Nephron progenitor cell (in vitro differentiated cells): ENCODE measurements at regions not wholly inside any gene's neighbourhood (a gene's known extent, or its start where the extent isn't known, plus 50 kb on each side); places are given as distances from the start of the nearest gene placed in this dataset.
A peak's percentile ranks its signal among the peaks of the same experiment; 100 is the strongest.

Source experiments
- DNase-seq: peaks from one replicate; pipeline ENCODE4 v3.0.0; 2021
- H3K27ac Mint-ChIP-seq: 2 replicates; pipeline ENCODE4 v1.8.0; 2021; ENCODE audit warnings: mild to moderate bottlenecking, moderate library complexity, mixed read lengths
- H3K27me3 Mint-ChIP-seq: 2 replicates; pipeline ENCODE4 v1.8.0; 2021; ENCODE audit warnings: mild to moderate bottlenecking, low read depth, mixed read lengths; ENCODE audit not compliant: poor library complexity
- H3K36me3 Mint-ChIP-seq: 2 replicates; pipeline ENCODE4 v1.8.0; 2021; ENCODE audit warnings: low read depth, mixed read lengths
- H3K4me1 Mint-ChIP-seq: 2 replicates; pipeline ENCODE4 v1.8.0; 2021; ENCODE audit warnings: mixed read lengths
- H3K4me3 Mint-ChIP-seq: 2 replicates; pipeline ENCODE4 v1.8.0; 2021; ENCODE audit warnings: mild to moderate bottlenecking, moderate library complexity, mixed read lengths
- H3K9me3 Mint-ChIP-seq: 2 replicates; pipeline ENCODE4 v1.8.0; 2021; ENCODE audit warnings: mild to moderate bottlenecking, moderate library complexity, mixed read lengths
- TF ChIP-seq, protein P1 (sequence below): fragments of 200-600 bp; sonication (generic); IDR thresholded peaks from 2 replicates; pipeline ENCODE4 v1.5.0; 2021; ENCODE audit warnings: antibody characterized with exemption

DNA sequence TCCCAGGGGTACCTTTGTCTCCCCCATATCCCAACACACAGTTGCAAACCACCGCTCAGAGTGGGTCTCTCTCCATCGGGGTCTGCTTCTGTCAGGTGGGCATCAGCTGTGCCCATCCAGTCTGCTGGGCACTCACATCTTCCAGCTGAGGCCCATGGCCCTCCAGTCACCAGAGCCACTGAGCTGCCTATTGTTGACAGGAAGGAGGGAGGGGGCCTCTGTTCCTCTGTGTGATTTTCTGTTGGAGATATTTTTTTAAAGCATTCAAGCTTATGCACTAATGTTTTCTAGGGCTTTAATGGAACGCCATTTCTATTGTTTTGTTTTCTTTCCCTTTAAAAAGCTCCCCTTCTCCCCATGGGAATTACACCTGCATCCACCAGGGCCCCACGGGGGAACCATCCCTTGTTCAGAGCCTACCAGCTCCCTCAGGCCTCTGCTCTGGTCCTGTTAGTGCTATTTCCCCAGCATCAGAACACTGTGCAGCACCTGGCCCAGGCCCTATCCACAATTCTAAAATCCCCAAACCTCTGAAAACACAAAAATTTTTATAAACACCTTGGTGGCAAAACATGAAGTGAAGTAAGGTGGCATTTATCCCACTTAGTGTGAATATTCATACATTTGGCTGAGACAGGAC, 326.2 kb downstream of the CD83 start:
- TF ChIP-seq, protein P1, sequence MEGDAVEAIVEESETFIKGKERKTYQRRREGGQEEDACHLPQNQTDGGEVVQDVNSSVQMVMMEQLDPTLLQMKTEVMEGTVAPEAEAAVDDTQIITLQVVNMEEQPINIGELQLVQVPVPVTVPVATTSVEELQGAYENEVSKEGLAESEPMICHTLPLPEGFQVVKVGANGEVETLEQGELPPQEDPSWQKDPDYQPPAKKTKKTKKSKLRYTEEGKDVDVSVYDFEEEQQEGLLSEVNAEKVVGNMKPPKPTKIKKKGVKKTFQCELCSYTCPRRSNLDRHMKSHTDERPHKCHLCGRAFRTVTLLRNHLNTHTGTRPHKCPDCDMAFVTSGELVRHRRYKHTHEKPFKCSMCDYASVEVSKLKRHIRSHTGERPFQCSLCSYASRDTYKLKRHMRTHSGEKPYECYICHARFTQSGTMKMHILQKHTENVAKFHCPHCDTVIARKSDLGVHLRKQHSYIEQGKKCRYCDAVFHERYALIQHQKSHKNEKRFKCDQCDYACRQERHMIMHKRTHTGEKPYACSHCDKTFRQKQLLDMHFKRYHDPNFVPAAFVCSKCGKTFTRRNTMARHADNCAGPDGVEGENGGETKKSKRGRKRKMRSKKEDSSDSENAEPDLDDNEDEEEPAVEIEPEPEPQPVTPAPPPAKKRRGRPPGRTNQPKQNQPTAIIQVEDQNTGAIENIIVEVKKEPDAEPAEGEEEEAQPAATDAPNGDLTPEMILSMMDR: no peak
- no peak overlapping the region for H3K27ac Mint-ChIP-seq
- peaks cover 15% of the 10 kb centered on the region for H3K36me3 Mint-ChIP-seq
- H3K4me1 Mint-ChIP-seq: peaks cover 57% of the 10 kb centered on the region
- H3K4me3 Mint-ChIP-seq: no peak overlapping the region
- DNase-seq: no peak
- H3K27me3 Mint-ChIP-seq: peaks cover 12% of the 10 kb centered on the region
- H3K9me3 Mint-ChIP-seq: peaks cover 21% of the 10 kb centered on the region

DNA sequence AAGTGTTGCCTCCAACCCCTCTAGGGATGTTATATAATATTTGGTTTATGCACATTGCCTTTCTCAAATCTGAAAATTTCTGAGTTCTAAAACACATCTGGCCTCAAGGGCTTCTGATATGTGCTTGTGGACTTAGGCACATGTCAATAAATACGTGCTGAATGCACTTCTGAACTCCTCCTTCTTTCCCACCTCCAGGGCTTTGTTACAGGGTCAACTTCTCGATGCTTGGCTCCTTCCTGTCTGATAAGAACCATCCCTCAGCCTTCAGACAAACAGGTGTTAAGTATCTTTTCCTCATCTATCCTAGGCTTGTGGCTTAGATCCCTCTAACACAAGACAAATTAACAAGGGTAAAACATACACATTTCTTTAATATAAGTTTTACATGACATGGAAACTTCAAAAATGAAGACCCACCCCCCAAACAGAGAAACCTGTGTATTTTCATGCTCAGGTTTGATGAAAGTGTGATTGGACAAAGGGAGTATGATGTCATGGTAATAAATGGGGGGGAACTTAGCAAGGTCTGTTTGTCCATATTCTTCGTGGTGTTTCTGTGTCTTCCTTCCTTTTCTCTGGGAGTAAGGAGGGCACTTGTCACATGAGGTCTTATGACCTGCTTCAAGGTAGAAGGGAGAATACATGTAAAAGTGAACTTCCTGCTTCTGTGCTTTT, 326.9 kb downstream of the CD83 start:
- Mint-ChIP-seq H3K36me3 (peaks cover 17% of the 10 kb centered on the region), H3K27ac (peak overlapping the region; percentile 10)
- no peak for DNase-seq

DNA sequence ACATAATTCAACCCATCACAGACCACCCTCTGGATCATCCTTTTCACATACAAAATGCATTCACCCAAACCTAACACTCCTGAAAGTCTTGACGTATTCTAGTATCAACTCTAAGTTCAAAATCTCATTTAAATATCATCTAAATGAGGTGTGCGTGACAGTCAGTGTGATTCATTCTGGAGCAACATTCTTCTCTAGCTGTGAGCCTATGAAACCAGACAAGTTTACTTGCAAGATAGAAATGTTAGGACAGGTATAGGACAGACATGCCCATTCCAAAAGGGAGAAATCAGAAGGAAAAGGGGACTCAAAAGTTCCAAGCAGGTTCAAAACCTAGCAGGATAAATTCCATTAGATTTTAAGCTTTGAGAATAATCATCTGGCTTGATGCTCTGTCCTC, 329.7 kb downstream of the CD83 start:
- Mint-ChIP-seq H3K27ac (no peak overlapping the region), H3K27me3 (peaks cover 15% of the 10 kb centered on the region), H3K4me3 (no peak overlapping the region)

More for the DNA sequence above, 326.9 kb downstream of the CD83 start:
- TF ChIP-seq, protein P1: no peak
- Mint-ChIP-seq H3K9me3 (peaks cover 23% of the 10 kb centered on the region), H3K27me3 (peaks cover 12% of the 10 kb centered on the region), H3K4me3 (no peak overlapping the region), H3K4me1 (peaks cover 55% of the 10 kb centered on the region)

DNA sequence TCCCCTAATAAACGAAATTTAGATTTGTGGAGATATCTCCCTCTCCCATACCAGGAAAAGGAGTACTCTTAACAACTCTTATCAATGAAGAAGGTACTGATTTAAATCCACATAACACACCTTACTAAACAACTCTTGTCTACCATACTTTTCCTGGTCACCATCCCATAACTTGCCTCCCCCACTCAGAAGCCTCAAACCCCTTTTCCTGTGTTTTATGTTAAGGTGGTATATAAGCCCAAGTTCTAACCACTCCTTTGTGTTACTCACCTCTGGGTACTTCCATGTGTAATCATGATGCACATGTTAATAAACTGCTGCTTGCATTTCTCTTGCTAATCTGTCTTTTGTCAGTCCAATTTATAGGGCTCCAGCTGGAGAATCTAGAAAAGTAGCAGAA, 330.7 kb downstream of the CD83 start:
- TF ChIP-seq, protein P1: no peak

More for the DNA sequence above, 329.7 kb downstream of the CD83 start:
- H3K9me3 Mint-ChIP-seq: peaks cover 23% of the 10 kb centered on the region
- H3K36me3 Mint-ChIP-seq: peaks cover 17% of the 10 kb centered on the region
- H3K4me1 Mint-ChIP-seq: peaks cover 44% of the 10 kb centered on the region
- DNase-seq: no peak
- TF ChIP-seq, protein P1: no peak

DNA sequence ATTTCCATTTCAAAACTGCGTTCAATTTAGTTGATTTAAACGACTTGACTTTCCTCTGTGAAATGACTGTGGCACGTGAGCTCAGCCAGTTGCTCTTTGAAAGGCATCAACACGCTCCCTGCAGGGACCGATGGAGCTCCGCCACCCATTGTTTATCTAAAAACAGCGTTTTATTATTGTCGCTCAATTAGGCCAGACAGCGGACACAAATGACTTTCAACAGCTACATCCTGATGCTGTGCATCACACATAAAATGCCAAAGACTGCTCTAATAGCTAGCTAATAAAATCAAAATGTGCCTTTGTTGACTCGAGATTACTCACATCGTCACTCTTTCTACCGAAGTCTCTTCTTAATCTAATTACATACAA, 332.5 kb downstream of the CD83 start:
- Mint-ChIP-seq H3K4me1 (peaks cover 32% of the 10 kb centered on the region), H3K9me3 (peaks cover 23% of the 10 kb centered on the region), H3K36me3 (peaks cover 17% of the 10 kb centered on the region), H3K27ac (no peak overlapping the region), H3K4me3 (peak overlapping the region; percentile 23), H3K27me3 (peaks cover 6% of the 10 kb centered on the region)
- DNase-seq: no peak
- TF ChIP-seq, protein P1: no peak

More for the DNA sequence above, 330.7 kb downstream of the CD83 start:
- H3K27ac Mint-ChIP-seq: no peak overlapping the region
- no peak for DNase-seq
- peaks cover 17% of the 10 kb centered on the region for H3K36me3 Mint-ChIP-seq
- no peak overlapping the region for H3K4me3 Mint-ChIP-seq
- peaks cover 15% of the 10 kb centered on the region for H3K27me3 Mint-ChIP-seq
- H3K9me3 Mint-ChIP-seq: peaks cover 23% of the 10 kb centered on the region
- H3K4me1 Mint-ChIP-seq: peaks cover 46% of the 10 kb centered on the region
